ENCODE measurements at regions not wholly inside any gene's neighbourhood (a gene's known extent, or its start where the extent isn't known, plus 50 kb on each side); places are given as distances from the start of the nearest gene placed in this dataset.

GRCh38 chr9:26325444-26325829 is 567.2 kb downstream of the CAAP1 start:
- intact Hi-C loops (cut with DNase I; ENCODE audit: low total_unique reads): loop anchor here (10.0 kb wide), 1 partner anchor 361 kb away; no protein-coding TSS in a partner anchor
- H3K4me3 ChIP-seq: no peak overlapping the region
- TF ChIP-seq CTCF (IDR thresholded peaks at IDR 0.05): no peak
- no peak for DNase-seq
- peaks cover 0 to 3% (median 0%) of the 10 kb centered on the region in 4 donors for H3K4me1 ChIP-seq
- no peak overlapping the region for H3K27ac ChIP-seq
- H3K27me3 ChIP-seq: no peaks in the 10 kb centered on the region
- no peaks in the 10 kb centered on the region for H3K36me3 ChIP-seq
- H3K9me3 ChIP-seq: no peaks in the 10 kb centered on the region

GRCh38 chr9:26324786-26325443 is 567.7 kb downstream of the CAAP1 start:
- H3K4me1 ChIP-seq: peaks cover 0 to 3% (median 0%) of the 10 kb centered on the region in 4 donors
- H3K27ac ChIP-seq: no peak overlapping the region
- no peak for DNase-seq
- H3K4me3 ChIP-seq: no peak overlapping the region
- H3K36me3 ChIP-seq: no peaks in the 10 kb centered on the region
- no peak for TF ChIP-seq CTCF (IDR thresholded peaks at IDR 0.05)
- no peaks in the 10 kb centered on the region for H3K27me3 ChIP-seq
- H3K9me3 ChIP-seq: no peaks in the 10 kb centered on the region
- intact Hi-C loops (cut with DNase I; ENCODE audit: low total_unique reads): loop anchor here (10.0 kb wide), 1 partner anchor 360 kb away; no protein-coding TSS in a partner anchor

- Histone ChIP-seq H3K9me3 (no peaks in the 10 kb centered on the region), H3K27me3 (no peaks in the 10 kb centered on the region), H3K4me1 (peaks cover 0 to 3% (median 0%) of the 10 kb centered on the region in 4 donors), H3K27ac (no peak overlapping the region), H3K36me3 (no peaks in the 10 kb centered on the region), H3K4me3 (no peak overlapping the region)
- intact Hi-C loops (cut with DNase I; ENCODE audit: low total_unique reads): loop anchor here (10.0 kb wide), 1 partner anchor 357 kb away; no protein-coding TSS in a partner anchor
- no peak for TF ChIP-seq CTCF (IDR thresholded peaks at IDR 0.05)
- DNase-seq: no peak
Observed at GRCh38 chr9:26321935-26322334, 570.7 kb downstream of the CAAP1 start.

GRCh38 chr9:26319859-26320258 is 572.7 kb downstream of the CAAP1 start:
- Histone ChIP-seq H3K4me1 (no peaks in the 10 kb centered on the region), H3K27ac (no peak overlapping the region), H3K4me3 (no peak overlapping the region), H3K9me3 (no peaks in the 10 kb centered on the region), H3K36me3 (no peaks in the 10 kb centered on the region), H3K27me3 (no peaks in the 10 kb centered on the region)
- no peak for DNase-seq
- intact Hi-C loops (cut with DNase I; ENCODE audit: low total_unique reads): loop anchor here (10.0 kb wide), 3 partner anchors 55 to 1615 kb away; no protein-coding TSS in a partner anchor
- no peak for TF ChIP-seq CTCF (IDR thresholded peaks at IDR 0.05)

GRCh38 chr9:26313108-26313507 is 579.5 kb downstream of the CAAP1 start:
- Histone ChIP-seq H3K27me3 (no peaks in the 10 kb centered on the region), H3K36me3 (no peaks in the 10 kb centered on the region), H3K4me1 (no peaks in the 10 kb centered on the region), H3K4me3 (no peak overlapping the region), H3K9me3 (no peaks in the 10 kb centered on the region), H3K27ac (no peak overlapping the region)
- no peak for DNase-seq
- TF ChIP-seq CTCF (IDR thresholded peaks at IDR 0.05): no peak
- intact Hi-C loops (cut with DNase I; ENCODE audit: low total_unique reads): loop anchor here (10.0 kb wide), 2 partner anchors 62 to 1608 kb away; no protein-coding TSS in a partner anchor
